Transverse colon (tissue), 4 donors: ENCODE measurements at regions not wholly inside any gene's neighbourhood (a gene's known extent, or its start where the extent isn't known, plus 50 kb on each side); places are given as distances from the start of the nearest gene placed in this dataset.

ENCODE experiments used
- DNase-seq: peaks from one replicate; pipeline ENCODE4 v3.0.0-alpha.2; 2019
- H3K27ac ChIP-seq, 4 donors: fragments of 200-600 bp; sonication (generic); 2 replicates each; pipeline ENCODE4 v1.5.1; 2016 to 2018; ENCODE audit warnings: inconsistent platforms in 4 of 4
- H3K27me3 ChIP-seq: fragments of 200-600 bp; sonication (generic); 2 replicates; pipeline ENCODE4 v1.5.1; 2017; ENCODE audit warnings: inconsistent platforms
- H3K36me3 ChIP-seq, 4 donors: fragments of 200-600 bp; sonication (generic); 2 replicates each; pipeline ENCODE4 v1.5.1; 2017 to 2019; ENCODE audit warnings: inconsistent platforms in 4 of 4
- H3K4me1 ChIP-seq, 4 donors: fragments of 200-600 bp; sonication (generic); 2 replicates each; pipeline ENCODE4 v1.5.1; 2017 to 2020; ENCODE audit warnings: inconsistent platforms in 4 of 4
- H3K4me3 ChIP-seq, 4 donors: fragments of 200-600 bp; sonication (generic); 1 replicate in 1 of 4; 2 replicates in 3 of 4; pipeline versions ENCODE4 v1.5.1 to v1.6.1; 2017 to 2019; ENCODE audit warnings: inconsistent platforms in 4 of 4
- H3K9me3 ChIP-seq, 2 donors: fragments of 200-600 bp; sonication (generic); 2 replicates each; pipeline ENCODE4 v1.5.1; 2017 to 2019; ENCODE audit warnings: inconsistent platforms in 2 of 2
- CTCF ChIP-seq, 5 experiments: fragments of 200-600 bp in 3 of 5; fragments of 450-650 bp in 2 of 5; sonication (generic) in 3 of 5; IDR thresholded peaks; 1 replicate in 2 of 5; 2 replicates in 3 of 5; pipeline ENCODE4 v1.5.1; 2016 to 2017; ENCODE audit warnings: antibody characterized with exemption in 5 of 5, inconsistent platforms in 3 of 5, mild to moderate bottlenecking in 2 of 5, moderate library complexity in 1 of 5
- EP300 ChIP-seq: sonication (generic); formaldehyde crosslinking; IDR thresholded peaks from one replicate; pipeline ENCODE4 v1.6.1; 2017; ENCODE audit warnings: antibody characterized with exemption, low read depth
- POLR2A ChIP-seq: fragments of 450-650 bp; IDR thresholded peaks from one replicate; pipeline ENCODE4 v1.6.1; 2016; ENCODE audit warnings: antibody characterized with exemption, mild to moderate bottlenecking, moderate library complexity
- POLR2AphosphoS5 ChIP-seq, 3 donors: sonication (generic); formaldehyde crosslinking; IDR thresholded peaks; one replicate each; pipeline ENCODE4 v1.6.1; 2016; ENCODE audit warnings: antibody characterized with exemption in 3 of 3
- WGBS, 2 donors: methylation state at CpG; one replicate each; pipeline ENCODE4 v1.1.5; 2018; ENCODE audit warnings: low coverage in 1 of 2; 5-methylcytosine and 5-hydroxymethylcytosine counted together
- in situ Hi-C, 4 donors: fragments of 200-750 bp; cut with MboI; loops; one replicate each; pipeline versions ENCODE4 v1.15.0 to v1.15.1; 2017; ENCODE audit warnings: low sequenced_read_pairs in 3 of 4, low pct_ligation_motif_present in 1 of 4, low pct_unique_long_range_greater_than_20kb in 1 of 4
- intact Hi-C: fragments of 100-400 bp; cut with DNase I; formaldehyde crosslinking; loops from one replicate; pipeline ENCODE4 v1.15.1; 2023; ENCODE audit warnings: low total_unique reads

- no peak for DNase-seq
- TF ChIP-seq CTCF (IDR thresholded peaks at IDR 0.05) = no peak
- no peak for TF ChIP-seq EP300
- TF ChIP-seq POLR2AphosphoS5 (IDR thresholded peaks at IDR 0.05) = no peak
- no peak for TF ChIP-seq POLR2A
- WGBS, 2 donors = 85 to 95% methylated on average over 1 of the region's 1 CpG
- H3K4me1 ChIP-seq = no peaks in the 10 kb centered on the region
- H3K27me3 ChIP-seq = no peaks in the 10 kb centered on the region
- in situ Hi-C loops = no loop called here
- intact Hi-C loops = no loop called here
- H3K36me3 ChIP-seq = no peaks in the 10 kb centered on the region
- peaks cover 0 to 4% of the 10 kb centered on the region in 2 donors for H3K9me3 ChIP-seq
- H3K4me3 ChIP-seq = no peak overlapping the region
- no peak overlapping the region for H3K27ac ChIP-seq
Observed at GRCh38 chr3:18611991-18612390, 186.9 kb upstream of the SATB1 start.

- Histone ChIP-seq H3K27ac (no peak overlapping the region), H3K4me1 (no peaks in the 10 kb centered on the region), H3K9me3 (peaks cover 0 to 4% of the 10 kb centered on the region in 2 donors), H3K4me3 (no peak overlapping the region), H3K27me3 (no peaks in the 10 kb centered on the region), H3K36me3 (no peaks in the 10 kb centered on the region)
- no peak for DNase-seq
- no peak for TF ChIP-seq EP300
- TF ChIP-seq CTCF (IDR thresholded peaks at IDR 0.05) = no peak
- TF ChIP-seq POLR2AphosphoS5 (IDR thresholded peaks at IDR 0.05) = no peak
- TF ChIP-seq POLR2A = no peak
- intact Hi-C loops = no loop called here
- in situ Hi-C loops = no loop called here
- 67 to 74% methylated on average over 2 to 4 of the region's 4 CpGs for WGBS, 2 donors
Observed at GRCh38 chr3:18609187-18609586, 184.0 kb upstream of the SATB1 start.

GRCh38 chr3:18597919-18598318 is 172.8 kb upstream of the SATB1 start:
- no peaks in the 10 kb centered on the region for H3K4me1 ChIP-seq
- no peak overlapping the region for H3K27ac ChIP-seq
- H3K9me3 ChIP-seq = no peaks in the 10 kb centered on the region
- TF ChIP-seq POLR2A (no peak), EP300 (no peak), CTCF (IDR thresholded peaks at IDR 0.05) (no peak), POLR2AphosphoS5 (IDR thresholded peaks at IDR 0.05) (no peak)
- no peaks in the 10 kb centered on the region for H3K36me3 ChIP-seq
- no peak for DNase-seq
- intact Hi-C loops (no loop called here), in situ Hi-C loops (no loop called here)
- H3K4me3 ChIP-seq = no peak overlapping the region
- WGBS, 2 donors = 86% methylated on average over 4 of the region's 4 CpGs; no CpG with 5 or more reads in 1 of the 2 donors
- H3K27me3 ChIP-seq = no peaks in the 10 kb centered on the region

GRCh38 chr3:18593231-18593630 is 168.1 kb upstream of the SATB1 start:
- Histone ChIP-seq H3K4me1 (peaks cover 0 to 6% (median 0%) of the 10 kb centered on the region in 4 donors), H3K27ac (no peak overlapping the region), H3K9me3 (no peaks in the 10 kb centered on the region), H3K4me3 (no peak overlapping the region), H3K27me3 (no peaks in the 10 kb centered on the region), H3K36me3 (no peaks in the 10 kb centered on the region)
- intact Hi-C loops = no loop called here
- 44 to 71% methylated on average over 1 of the region's 1 CpG for WGBS, 2 donors
- TF ChIP-seq CTCF (IDR thresholded peaks at IDR 0.05) (no peak), EP300 (no peak), POLR2A (no peak), POLR2AphosphoS5 (IDR thresholded peaks at IDR 0.05) (no peak)
- DNase-seq = no peak
- in situ Hi-C loops = no loop called here
